ENCODE measurements at regions not wholly inside any gene's neighbourhood (a gene's known extent, or its start where the extent isn't known, plus 50 kb on each side); places are given as distances from the start of the nearest gene placed in this dataset.

DNA sequence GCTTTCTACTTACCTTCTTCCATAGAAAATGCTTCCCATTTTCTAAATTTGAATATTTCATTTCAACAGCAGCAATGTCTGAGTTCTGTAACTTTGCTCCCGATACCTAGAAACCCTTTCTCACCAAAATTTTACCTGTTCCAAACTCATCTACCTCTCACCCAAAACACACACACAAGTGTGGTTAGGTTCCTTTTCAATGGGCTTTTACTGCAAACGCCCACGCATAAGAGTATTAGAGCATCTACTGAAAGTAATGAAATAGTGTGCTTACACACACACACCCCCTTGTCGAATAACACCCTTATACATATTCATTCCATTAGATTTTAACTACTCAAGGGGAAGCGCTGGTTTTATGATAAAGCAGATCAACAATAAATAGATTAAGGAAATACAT lies 610.3 kb upstream of the AADAT start:
- Histone ChIP-seq H3K27me3 (no peaks in the 10 kb centered on the region), H3K4me1 (peaks cover 5% of the 10 kb centered on the region), H3K36me3 (ENCODE audit: low read depth, missing control alignments) (no peaks in the 10 kb centered on the region), H3K27ac (no peak overlapping the region), H3K4me3 (no peak overlapping the region), H3K9me3 (no peaks in the 10 kb centered on the region)
- intact Hi-C loops (cut with DNase I; ENCODE audit: low total_unique reads) = no loop called here
- no peak for TF ChIP-seq POLR2A (IDR thresholded peaks at IDR 0.05)
- TF ChIP-seq, protein P1, sequence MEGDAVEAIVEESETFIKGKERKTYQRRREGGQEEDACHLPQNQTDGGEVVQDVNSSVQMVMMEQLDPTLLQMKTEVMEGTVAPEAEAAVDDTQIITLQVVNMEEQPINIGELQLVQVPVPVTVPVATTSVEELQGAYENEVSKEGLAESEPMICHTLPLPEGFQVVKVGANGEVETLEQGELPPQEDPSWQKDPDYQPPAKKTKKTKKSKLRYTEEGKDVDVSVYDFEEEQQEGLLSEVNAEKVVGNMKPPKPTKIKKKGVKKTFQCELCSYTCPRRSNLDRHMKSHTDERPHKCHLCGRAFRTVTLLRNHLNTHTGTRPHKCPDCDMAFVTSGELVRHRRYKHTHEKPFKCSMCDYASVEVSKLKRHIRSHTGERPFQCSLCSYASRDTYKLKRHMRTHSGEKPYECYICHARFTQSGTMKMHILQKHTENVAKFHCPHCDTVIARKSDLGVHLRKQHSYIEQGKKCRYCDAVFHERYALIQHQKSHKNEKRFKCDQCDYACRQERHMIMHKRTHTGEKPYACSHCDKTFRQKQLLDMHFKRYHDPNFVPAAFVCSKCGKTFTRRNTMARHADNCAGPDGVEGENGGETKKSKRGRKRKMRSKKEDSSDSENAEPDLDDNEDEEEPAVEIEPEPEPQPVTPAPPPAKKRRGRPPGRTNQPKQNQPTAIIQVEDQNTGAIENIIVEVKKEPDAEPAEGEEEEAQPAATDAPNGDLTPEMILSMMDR (IDR thresholded peaks at IDR 0.05) = no peak
- DNase-seq = no peak
- WGBS, 2 donors = 80 to 93% methylated on average over 5 of the region's 5 CpGs

DNA sequence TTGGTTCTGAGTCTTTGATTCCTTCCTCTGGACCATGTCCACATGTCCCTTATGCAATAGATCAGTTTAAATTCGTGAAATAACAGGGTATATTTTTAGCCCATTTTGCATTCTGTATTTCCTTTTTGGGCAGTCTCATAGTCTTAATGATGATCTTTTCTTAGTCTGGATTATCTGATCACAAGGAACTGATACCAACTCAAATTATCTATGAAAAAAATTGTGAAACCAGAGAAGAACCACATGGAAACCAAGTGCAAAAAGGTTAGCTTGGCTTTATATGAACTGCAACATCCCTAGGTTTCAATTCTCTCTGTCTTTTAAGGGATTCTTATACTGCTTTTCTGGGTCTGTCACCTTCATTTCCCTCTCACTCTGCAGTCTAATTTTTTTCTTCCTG lies 608.6 kb upstream of the AADAT start:
- no peak for TF ChIP-seq POLR2A (IDR thresholded peaks at IDR 0.05)
- TF ChIP-seq, protein P1 (IDR thresholded peaks at IDR 0.05) = no peak
- 38 to 47% methylated on average over 1 of the region's 1 CpG for WGBS, 2 donors
- DNase-seq = no peak
- H3K27me3 ChIP-seq = no peaks in the 10 kb centered on the region
- no peaks in the 10 kb centered on the region for H3K9me3 ChIP-seq
- H3K4me3 ChIP-seq = no peak overlapping the region
- no peak overlapping the region for H3K27ac ChIP-seq
- peaks cover 4% of the 10 kb centered on the region for H3K4me1 ChIP-seq
- no peaks in the 10 kb centered on the region for H3K36me3 ChIP-seq (ENCODE audit: low read depth, missing control alignments)
- intact Hi-C loops (cut with DNase I; ENCODE audit: low total_unique reads) = no loop called here

DNA sequence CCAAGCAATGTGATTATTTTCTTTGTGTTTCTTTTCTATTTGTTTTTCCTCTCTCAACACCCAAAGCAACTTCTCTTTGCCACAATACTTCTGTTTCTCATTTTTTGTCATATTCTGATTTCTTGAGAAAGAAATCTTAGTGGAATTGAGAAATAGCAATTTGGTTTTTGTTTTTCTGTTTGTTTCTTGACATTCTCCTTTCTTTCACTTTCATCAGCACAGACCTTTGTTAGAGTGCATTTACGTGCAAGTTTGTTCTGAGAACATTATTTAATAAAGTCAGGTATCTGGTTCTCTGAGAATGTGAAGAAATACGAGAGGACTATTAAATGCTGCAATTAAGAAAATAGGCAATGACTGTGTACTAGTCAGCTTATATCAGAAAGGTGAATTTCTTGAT lies 608.1 kb upstream of the AADAT start:
- no peak overlapping the region for H3K4me3 ChIP-seq
- WGBS, 2 donors = 55 to 64% methylated on average over 2 of the region's 2 CpGs
- H3K27ac ChIP-seq = no peak overlapping the region
- no peaks in the 10 kb centered on the region for H3K36me3 ChIP-seq (ENCODE audit: low read depth, missing control alignments)
- H3K4me1 ChIP-seq = no peaks in the 10 kb centered on the region
- no peak for DNase-seq
- no peaks in the 10 kb centered on the region for H3K27me3 ChIP-seq
- TF ChIP-seq POLR2A (IDR thresholded peaks at IDR 0.05) = no peak
- TF ChIP-seq, protein P1 (IDR thresholded peaks at IDR 0.05) = no peak
- H3K9me3 ChIP-seq = no peaks in the 10 kb centered on the region
- intact Hi-C loops (cut with DNase I; ENCODE audit: low total_unique reads) = no loop called here

DNA sequence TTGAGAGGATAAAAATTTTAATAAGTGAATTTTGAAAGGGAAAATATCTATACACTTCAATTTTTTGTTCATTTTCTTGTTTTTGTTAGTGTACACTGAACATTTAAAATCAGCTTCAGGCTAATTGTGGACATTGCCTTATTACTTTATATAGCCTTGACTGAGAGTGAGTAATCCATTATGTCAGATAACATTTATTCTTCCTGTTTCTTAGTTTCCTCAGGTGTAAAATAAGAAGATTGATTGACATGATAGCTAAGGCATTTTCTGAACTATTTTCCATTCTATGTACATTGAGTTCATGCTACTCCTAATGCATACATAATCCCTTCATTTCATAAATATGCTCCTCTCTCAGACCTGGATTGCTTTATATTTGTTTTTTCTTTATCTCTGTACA lies 607.3 kb upstream of the AADAT start:
- no peaks in the 10 kb centered on the region for H3K9me3 ChIP-seq
- DNase-seq = no peak
- no peaks in the 10 kb centered on the region for H3K27me3 ChIP-seq
- H3K36me3 ChIP-seq (ENCODE audit: low read depth, missing control alignments) = no peaks in the 10 kb centered on the region
- intact Hi-C loops (cut with DNase I; ENCODE audit: low total_unique reads) = no loop called here
- TF ChIP-seq POLR2A (IDR thresholded peaks at IDR 0.05) = no peak
- TF ChIP-seq, protein P1 (IDR thresholded peaks at IDR 0.05) = no peak
- H3K4me1 ChIP-seq = no peaks in the 10 kb centered on the region
- no peak overlapping the region for H3K27ac ChIP-seq
- H3K4me3 ChIP-seq = no peak overlapping the region

DNA sequence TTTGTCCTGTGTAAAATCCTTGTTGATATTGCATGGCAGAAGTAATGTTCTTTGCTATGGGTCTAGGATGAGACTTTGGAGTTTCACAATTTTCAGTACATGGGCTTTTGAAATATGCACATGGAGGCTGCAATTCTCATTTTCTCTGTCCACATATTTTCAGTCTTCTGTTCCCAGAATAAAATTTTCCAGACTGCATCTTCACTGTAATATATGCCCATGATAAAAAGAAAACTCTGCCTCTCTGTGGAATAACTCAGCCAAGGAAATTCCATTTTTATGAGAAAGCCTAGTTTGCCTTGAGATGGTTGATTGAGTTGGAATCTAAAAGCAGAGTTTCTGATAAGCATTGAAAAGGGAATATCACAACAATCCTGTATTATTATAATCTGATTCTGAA lies 601.4 kb upstream of the AADAT start:
- intact Hi-C loops (cut with DNase I; ENCODE audit: low total_unique reads) = no loop called here
- TF ChIP-seq POLR2A (IDR thresholded peaks at IDR 0.05) = no peak
- TF ChIP-seq, protein P1 (IDR thresholded peaks at IDR 0.05) = no peak
- Histone ChIP-seq H3K27ac (no peak overlapping the region), H3K27me3 (no peaks in the 10 kb centered on the region), H3K36me3 (ENCODE audit: low read depth, missing control alignments) (no peaks in the 10 kb centered on the region), H3K4me3 (no peak overlapping the region), H3K9me3 (no peaks in the 10 kb centered on the region), H3K4me1 (no peaks in the 10 kb centered on the region)
- no peak for DNase-seq

All from testis (tissue), 2 donors.